Vagina (tissue), 2 donors: ENCODE measurements at regions not wholly inside any gene's neighbourhood (a gene's known extent, or its start where the extent isn't known, plus 50 kb on each side); places are given as distances from the start of the nearest gene placed in this dataset.

Source experiments
- CTCF ChIP-seq, 3 experiments: fragments of 450-650 bp in 2 of 3; fragments of 200-600 bp in 1 of 3; sonication (generic) in 1 of 3; IDR thresholded peaks; one replicate each; pipeline ENCODE4 v1.5.1; 2017 to 2019; ENCODE audit warnings: antibody characterized with exemption in 3 of 3, mild to moderate bottlenecking in 2 of 3, moderate library complexity in 2 of 3
- POLR2A ChIP-seq, 2 donors: fragments of 450-650 bp; IDR thresholded peaks; one replicate each; pipeline ENCODE4 v1.6.1; 2017; ENCODE audit warnings: antibody characterized with exemption in 2 of 2, mild to moderate bottlenecking in 2 of 2, moderate library complexity in 2 of 2
- POLR2AphosphoS5 ChIP-seq, 2 donors: sonication (generic); formaldehyde crosslinking; IDR thresholded peaks; one replicate each; pipeline ENCODE4 v1.9.0; 2017; ENCODE audit warnings: antibody characterized with exemption in 2 of 2, mild to moderate bottlenecking in 2 of 2, low read depth in 1 of 2; ENCODE audit not compliant: insufficient read depth in 1 of 2

GRCh38 chr13:59501004-59501403, 662.7 kb downstream of the DIAPH3 start:
- TF ChIP-seq POLR2A (IDR thresholded peaks at IDR 0.05), result no peak
- no peak for TF ChIP-seq POLR2AphosphoS5 (IDR thresholded peaks at IDR 0.05; ENCODE audit: insufficient read depth in 1 of 2, low read depth in 1 of 2)
- no peak for TF ChIP-seq CTCF (IDR thresholded peaks at IDR 0.05)
